ENCODE measurements at regions not wholly inside any gene's neighbourhood (a gene's known extent, or its start where the extent isn't known, plus 50 kb on each side); places are given as distances from the start of the nearest gene placed in this dataset.

- TF ChIP-seq IRF3 (IDR thresholded peaks at IDR 0.05; ENCODE audit: low read depth, low read length) (no peak), SMC3 (IDR thresholded peaks at IDR 0.05; ENCODE audit: low read depth, low read length) (no peak), CTCF (IDR thresholded peaks at IDR 0.05) (no peak), FOXM1 (IDR thresholded peaks at IDR 0.05; ENCODE audit: low read depth) (no peak), RAD21 (IDR thresholded peaks at IDR 0.05; ENCODE audit: low read length) (no peak), GABPA (IDR thresholded peaks at IDR 0.05; ENCODE audit: low read depth) (no peak), MAX (IDR thresholded peaks at IDR 0.05; ENCODE audit: low read depth) (no peak), YY1 (IDR thresholded peaks at IDR 0.05; ENCODE audit: low read depth) (no peak), FOSL2 (IDR thresholded peaks at IDR 0.05; ENCODE audit: borderline replicate concordance, low read depth) (no peak), SIN3A (IDR thresholded peaks at IDR 0.05; ENCODE audit: borderline replicate concordance, low read depth, low read length) (no peak)
- TF ChIP-seq, protein P1, sequence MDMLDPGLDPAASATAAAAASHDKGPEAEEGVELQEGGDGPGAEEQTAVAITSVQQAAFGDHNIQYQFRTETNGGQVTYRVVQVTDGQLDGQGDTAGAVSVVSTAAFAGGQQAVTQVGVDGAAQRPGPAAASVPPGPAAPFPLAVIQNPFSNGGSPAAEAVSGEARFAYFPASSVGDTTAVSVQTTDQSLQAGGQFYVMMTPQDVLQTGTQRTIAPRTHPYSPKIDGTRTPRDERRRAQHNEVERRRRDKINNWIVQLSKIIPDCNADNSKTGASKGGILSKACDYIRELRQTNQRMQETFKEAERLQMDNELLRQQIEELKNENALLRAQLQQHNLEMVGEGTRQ (IDR thresholded peaks at IDR 0.05; ENCODE audit: borderline replicate concordance, low read depth, low read length): no peak
These were observed 64.7 kb upstream of the MGAT5 start for GRCh38 chr2:134189009-134189720.
